ENCODE measurements at regions not wholly inside any gene's neighbourhood (a gene's known extent, or its start where the extent isn't known, plus 50 kb on each side); places are given as distances from the start of the nearest gene placed in this dataset.

GRCh38 chr3:107028086-107028485 is 349.2 kb upstream of the CCDC54 start:
- H3K36me3 ChIP-seq: no peaks in the 10 kb centered on the region
- DNase-seq (no peak), FAIRE-seq (no peak), ATAC-seq (no peak)
- WGBS, 2 donors: 35 to 47% methylated on average over 1 of the region's 1 CpG
- no peaks in the 10 kb centered on the region for H3K27me3 ChIP-seq
- H3K27ac ChIP-seq: no peak overlapping the region
- no peak overlapping the region for H3K4me3 ChIP-seq
- H3K4me1 ChIP-seq: no peaks in the 10 kb centered on the region
- no peaks in the 10 kb centered on the region for H3K9me3 ChIP-seq
- intact Hi-C loops (cut with DNase I): no loop called here
- no peak for TF ChIP-seq CTCF (IDR thresholded peaks at IDR 0.05)

- H3K4me3 ChIP-seq: no peak overlapping the region
- ATAC-seq: no peak
- H3K36me3 ChIP-seq: no peaks in the 10 kb centered on the region
- WGBS, 2 donors: 68 to 75% methylated on average over 1 of the region's 1 CpG
- FAIRE-seq: no peak
- intact Hi-C loops (cut with DNase I): no loop called here
- H3K9me3 ChIP-seq: no peaks in the 10 kb centered on the region
- DNase-seq: no peak
- no peak for TF ChIP-seq CTCF (IDR thresholded peaks at IDR 0.05)
- H3K27ac ChIP-seq: no peak overlapping the region
- H3K27me3 ChIP-seq: no peaks in the 10 kb centered on the region
- no peaks in the 10 kb centered on the region for H3K4me1 ChIP-seq
Observed at GRCh38 chr3:107028626-107029025, 348.6 kb upstream of the CCDC54 start.

- FAIRE-seq (no peak), ATAC-seq (no peak), DNase-seq (no peak)
- no peak for TF ChIP-seq CTCF (IDR thresholded peaks at IDR 0.05)
- intact Hi-C loops (cut with DNase I): no loop called here
- Histone ChIP-seq H3K4me3 (no peak overlapping the region), H3K4me1 (no peaks in the 10 kb centered on the region), H3K27ac (no peak overlapping the region), H3K27me3 (no peaks in the 10 kb centered on the region), H3K9me3 (no peaks in the 10 kb centered on the region), H3K36me3 (no peaks in the 10 kb centered on the region)
- 79 to 84% methylated on average over 2 of the region's 2 CpGs for WGBS, 2 donors
Observed at GRCh38 chr3:107032111-107032510, 345.1 kb upstream of the CCDC54 start.

- intact Hi-C loops (cut with DNase I): no loop called here
- Histone ChIP-seq H3K4me3 (no peak overlapping the region), H3K36me3 (no peaks in the 10 kb centered on the region), H3K4me1 (no peaks in the 10 kb centered on the region), H3K27ac (no peak overlapping the region), H3K9me3 (no peaks in the 10 kb centered on the region), H3K27me3 (no peaks in the 10 kb centered on the region)
- WGBS, 2 donors: 72 to 75% methylated on average over 3 of the region's 3 CpGs
- FAIRE-seq: no peak
- ATAC-seq: no peak
- TF ChIP-seq CTCF (IDR thresholded peaks at IDR 0.05): no peak
- DNase-seq: no peak
Observed at GRCh38 chr3:107034142-107034541, 343.1 kb upstream of the CCDC54 start.

GRCh38 chr3:107035176-107035575 is 342.1 kb upstream of the CCDC54 start:
- TF ChIP-seq CTCF (IDR thresholded peaks at IDR 0.05): no peak
- Histone ChIP-seq H3K9me3 (no peaks in the 10 kb centered on the region), H3K36me3 (no peaks in the 10 kb centered on the region), H3K4me3 (no peak overlapping the region), H3K27me3 (no peaks in the 10 kb centered on the region), H3K4me1 (no peaks in the 10 kb centered on the region), H3K27ac (no peak overlapping the region)
- WGBS, 2 donors: 63 to 73% methylated on average over 2 of the region's 2 CpGs
- no peak for DNase-seq
- intact Hi-C loops (cut with DNase I): no loop called here
- FAIRE-seq: no peak
- ATAC-seq: no peak

Data from pancreas (tissue), 10 donors.